SJSA1 (cell line): ENCODE measurements at regions not wholly inside any gene's neighbourhood (a gene's known extent, or its start where the extent isn't known, plus 50 kb on each side); places are given as distances from the start of the nearest gene placed in this dataset.
A peak's percentile ranks its signal among the peaks of the same experiment; 100 is the strongest.

Source experiments
- DNase-seq, 2 experiments: peaks; one replicate each; pipeline ENCODE4 v3.0.0-alpha.2; 2015 to 2020; ENCODE audit warnings: low spot score in 2 of 2, low read depth in 1 of 2
- H3K27ac ChIP-seq: fragments of 250-450 bp; sonication (Bioruptor Pico); 2 replicates; pipeline ENCODE4 v1.5.1; 2020; ENCODE audit warnings: mild to moderate bottlenecking, moderate library complexity
- H3K27me3 ChIP-seq: fragments of 250-450 bp; sonication (Bioruptor Pico); replicated peaks from 2 replicates; pipeline ENCODE4 v1.5.1; 2020; ENCODE audit warnings: mild to moderate bottlenecking, moderate library complexity
- H3K36me3 ChIP-seq: fragments of 250-450 bp; sonication (Bioruptor Pico); 2 replicates; pipeline ENCODE4 v1.5.1; 2020; ENCODE audit warnings: mild to moderate bottlenecking
- H3K4me1 ChIP-seq: fragments of 250-450 bp; sonication (Bioruptor Pico); replicated peaks from 2 replicates; pipeline ENCODE4 v1.6.1; 2021; ENCODE audit warnings: mild to moderate bottlenecking
- H3K4me3 ChIP-seq: fragments of 250-450 bp; sonication (Bioruptor Pico); 2 replicates; pipeline ENCODE4 v1.5.1; 2020; ENCODE audit warnings: mild to moderate bottlenecking
- H3K9me3 ChIP-seq: fragments of 250-450 bp; sonication (Bioruptor Pico); replicated peaks from 2 replicates; pipeline ENCODE4 v1.5.1; 2020; ENCODE audit warnings: mild to moderate bottlenecking

GRCh38 chr16:76931186-76931585, 259.8 kb upstream of the MON1B start:
- Histone ChIP-seq H3K36me3 (no peaks in the 10 kb centered on the region), H3K4me3 (no peak overlapping the region), H3K27me3 (no peaks in the 10 kb centered on the region), H3K27ac (no peak overlapping the region), H3K4me1 (no peaks in the 10 kb centered on the region), H3K9me3 (no peaks in the 10 kb centered on the region)
- DNase-seq, result no peak

GRCh38 chr16:76932541-76933211, 258.3 kb upstream of the MON1B start:
- no peak for DNase-seq
- H3K9me3 ChIP-seq, result no peaks in the 10 kb centered on the region; the same call in 1 of the 2 replicates
- H3K27ac ChIP-seq, result no peak overlapping the region
- no peak overlapping the region for H3K4me3 ChIP-seq
- no peaks in the 10 kb centered on the region for H3K36me3 ChIP-seq
- no peaks in the 10 kb centered on the region for H3K27me3 ChIP-seq
- H3K4me1 ChIP-seq, result no peaks in the 10 kb centered on the region

- H3K4me1 ChIP-seq, result no peaks in the 10 kb centered on the region
- DNase-seq, result no peak
- H3K9me3 ChIP-seq, result no peaks in the 10 kb centered on the region; the same call in none of the 2 replicates
- no peaks in the 10 kb centered on the region for H3K36me3 ChIP-seq
- H3K4me3 ChIP-seq, result no peak overlapping the region
- no peaks in the 10 kb centered on the region for H3K27me3 ChIP-seq
- no peak overlapping the region for H3K27ac ChIP-seq
Measured at GRCh38 chr16:76940251-76940650, 250.7 kb upstream of the MON1B start.

- no peaks in the 10 kb centered on the region; the same call in none of the 2 replicates for H3K9me3 ChIP-seq
- no peaks in the 10 kb centered on the region for H3K36me3 ChIP-seq
- H3K4me1 ChIP-seq, result no peaks in the 10 kb centered on the region
- no peaks in the 10 kb centered on the region for H3K27me3 ChIP-seq
- H3K4me3 ChIP-seq, result no peak overlapping the region
- no peak for DNase-seq
- H3K27ac ChIP-seq, result no peak overlapping the region
Measured at GRCh38 chr16:76941113-76941512, 249.9 kb upstream of the MON1B start.

- no peaks in the 10 kb centered on the region for H3K27me3 ChIP-seq
- H3K36me3 ChIP-seq, result no peaks in the 10 kb centered on the region
- no peak overlapping the region for H3K27ac ChIP-seq
- H3K4me1 ChIP-seq, result no peaks in the 10 kb centered on the region
- no peaks in the 10 kb centered on the region; the same call in none of the 2 replicates for H3K9me3 ChIP-seq
- H3K4me3 ChIP-seq, result no peak overlapping the region
- no peak for DNase-seq
Measured at GRCh38 chr16:76942089-76942488, 248.9 kb upstream of the MON1B start.

GRCh38 chr16:76943921-76944320, 247.1 kb upstream of the MON1B start:
- no peak for DNase-seq

GRCh38 chr16:76946879-76947278, 244.1 kb upstream of the MON1B start:
- Histone ChIP-seq H3K9me3 (no peaks in the 10 kb centered on the region), H3K4me1 (no peaks in the 10 kb centered on the region), H3K4me3 (no peak overlapping the region), H3K27me3 (no peaks in the 10 kb centered on the region), H3K27ac (no peak overlapping the region), H3K36me3 (no peaks in the 10 kb centered on the region)
- peak in 1 of 2 experiments; percentile 1 for DNase-seq

More at GRCh38 chr16:76943921-76944320, 247.1 kb upstream of the MON1B start:
- H3K27me3 ChIP-seq, result no peaks in the 10 kb centered on the region
- no peaks in the 10 kb centered on the region for H3K36me3 ChIP-seq
- H3K4me3 ChIP-seq, result no peak overlapping the region
- no peaks in the 10 kb centered on the region for H3K4me1 ChIP-seq
- no peaks in the 10 kb centered on the region; the same call in 1 of the 2 replicates for H3K9me3 ChIP-seq
- H3K27ac ChIP-seq, result no peak overlapping the region

GRCh38 chr16:76947749-76948148, 243.2 kb upstream of the MON1B start:
- no peaks in the 10 kb centered on the region for H3K4me1 ChIP-seq
- no peak for DNase-seq
- no peaks in the 10 kb centered on the region for H3K36me3 ChIP-seq
- H3K9me3 ChIP-seq, result no peaks in the 10 kb centered on the region
- H3K4me3 ChIP-seq, result no peak overlapping the region
- no peak overlapping the region for H3K27ac ChIP-seq
- no peaks in the 10 kb centered on the region for H3K27me3 ChIP-seq

- no peaks in the 10 kb centered on the region for H3K9me3 ChIP-seq
- no peak overlapping the region for H3K4me3 ChIP-seq
- H3K27me3 ChIP-seq, result no peaks in the 10 kb centered on the region
- H3K36me3 ChIP-seq, result no peaks in the 10 kb centered on the region
- no peak overlapping the region for H3K27ac ChIP-seq
- no peak for DNase-seq
- H3K4me1 ChIP-seq, result no peaks in the 10 kb centered on the region
Measured at GRCh38 chr16:76955629-76956028, 235.4 kb upstream of the MON1B start.

- no peaks in the 10 kb centered on the region for H3K36me3 ChIP-seq
- H3K27ac ChIP-seq, result no peak overlapping the region
- H3K27me3 ChIP-seq, result no peaks in the 10 kb centered on the region
- no peaks in the 10 kb centered on the region for H3K9me3 ChIP-seq
- H3K4me1 ChIP-seq, result no peaks in the 10 kb centered on the region
- H3K4me3 ChIP-seq, result no peak overlapping the region
- DNase-seq, result no peak
Measured at GRCh38 chr16:76956394-76956793, 234.6 kb upstream of the MON1B start.

- Histone ChIP-seq H3K27ac (no peak overlapping the region), H3K4me1 (no peaks in the 10 kb centered on the region), H3K9me3 (no peaks in the 10 kb centered on the region), H3K4me3 (no peak overlapping the region), H3K27me3 (no peaks in the 10 kb centered on the region), H3K36me3 (no peaks in the 10 kb centered on the region)
- no peak for DNase-seq
Measured at GRCh38 chr16:76956841-76957240, 234.1 kb upstream of the MON1B start.

- no peaks in the 10 kb centered on the region for H3K36me3 ChIP-seq
- H3K4me1 ChIP-seq, result no peaks in the 10 kb centered on the region
- no peak overlapping the region for H3K4me3 ChIP-seq
- no peak for DNase-seq
- no peak overlapping the region for H3K27ac ChIP-seq
- no peaks in the 10 kb centered on the region for H3K27me3 ChIP-seq
- no peaks in the 10 kb centered on the region for H3K9me3 ChIP-seq
Measured at GRCh38 chr16:76959166-76959565, 231.8 kb upstream of the MON1B start.

- H3K4me3 ChIP-seq, result no peak overlapping the region
- no peaks in the 10 kb centered on the region for H3K27me3 ChIP-seq
- no peaks in the 10 kb centered on the region for H3K4me1 ChIP-seq
- H3K9me3 ChIP-seq, result no peaks in the 10 kb centered on the region
- H3K36me3 ChIP-seq, result no peaks in the 10 kb centered on the region
- no peak overlapping the region for H3K27ac ChIP-seq
- no peak for DNase-seq
Measured at GRCh38 chr16:76963614-76964315, 227.2 kb upstream of the MON1B start.

- no peak for DNase-seq
- Histone ChIP-seq H3K9me3 (no peaks in the 10 kb centered on the region), H3K4me1 (no peaks in the 10 kb centered on the region), H3K27me3 (no peaks in the 10 kb centered on the region), H3K36me3 (no peaks in the 10 kb centered on the region), H3K4me3 (no peak overlapping the region), H3K27ac (no peak overlapping the region)
Measured at GRCh38 chr16:76964464-76965154, 226.4 kb upstream of the MON1B start.
